SKM-1 (cell line): ENCODE measurements at regions not wholly inside any gene's neighbourhood (a gene's known extent, or its start where the extent isn't known, plus 50 kb on each side); places are given as distances from the start of the nearest gene placed in this dataset.

ENCODE experiments used
- DNase-seq: peaks from one replicate; lab custom pipeline; 2025; ENCODE audit not compliant: unreplicated experiment; lab: John Stamatoyannopoulos, UW

- DNase-seq = no peak
Observed at GRCh38 chr16:82360024-82360783, 190.2 kb upstream of the MPHOSPH6 start.

DNA sequence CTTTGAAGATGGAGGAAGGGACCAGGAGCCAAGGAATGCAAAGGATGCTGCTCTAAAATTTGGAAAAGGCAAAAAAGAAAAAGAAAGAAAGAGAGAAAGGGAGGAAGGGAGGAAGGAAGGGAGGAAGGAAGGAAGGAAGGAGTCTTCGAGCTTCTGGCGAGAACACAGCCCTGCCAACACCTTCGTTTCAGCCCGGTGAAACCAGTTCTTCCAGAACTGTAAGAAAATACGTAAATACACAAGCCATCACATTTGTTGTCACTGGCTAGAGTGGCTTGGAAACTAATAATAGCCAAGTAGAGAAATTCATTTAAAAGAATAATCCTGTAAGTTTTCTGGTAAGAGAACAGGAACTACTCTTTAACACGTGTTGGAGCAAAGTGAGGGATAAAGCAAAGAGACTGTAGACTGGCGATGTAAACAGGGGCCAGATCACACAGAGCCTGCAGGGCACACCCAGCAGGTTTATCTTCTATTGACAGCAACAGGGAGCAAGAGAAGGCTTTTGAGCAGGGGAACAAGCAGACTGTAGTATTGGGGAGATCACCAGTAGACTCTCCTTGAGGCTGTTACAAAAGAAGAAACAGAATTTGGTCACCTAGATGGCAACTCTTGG is 188.7 kb upstream of the MPHOSPH6 start:
- DNase-seq = no peak

- no peak for DNase-seq
Observed at GRCh38 chr16:82358161-82358560, 188.1 kb upstream of the MPHOSPH6 start.

DNA sequence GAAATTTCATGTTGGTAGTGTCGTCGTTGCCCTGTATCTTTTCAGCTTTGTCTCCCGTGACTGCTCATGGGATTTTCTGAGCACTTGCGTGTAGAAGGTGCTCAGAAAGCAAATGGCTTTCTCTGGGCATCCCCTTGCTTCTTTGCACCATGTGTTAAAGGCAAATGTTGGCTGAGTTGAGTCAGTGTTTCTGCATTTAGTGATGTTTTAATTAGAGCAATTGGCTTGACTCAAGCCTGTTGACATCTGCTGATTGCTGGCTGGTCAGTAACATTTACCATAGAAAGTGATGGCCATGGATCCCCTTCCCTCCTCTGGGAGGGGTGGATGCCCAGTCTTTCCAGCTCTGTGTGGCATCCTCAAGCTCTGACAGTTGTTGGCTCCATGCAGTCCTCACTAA is 187.2 kb upstream of the MPHOSPH6 start:
- DNase-seq = no peak

- no peak for DNase-seq
Observed at GRCh38 chr16:82350560-82350959, 180.5 kb upstream of the MPHOSPH6 start.

- no peak for DNase-seq
Observed at GRCh38 chr16:82345318-82345717, 175.3 kb upstream of the MPHOSPH6 start.

- DNase-seq = no peak
Observed at GRCh38 chr16:82344157-82344556, 174.1 kb upstream of the MPHOSPH6 start.

- no peak for DNase-seq
Observed at GRCh38 chr16:82341146-82341669, 171.2 kb upstream of the MPHOSPH6 start.

- DNase-seq = no peak
Observed at GRCh38 chr16:82340531-82340930, 170.5 kb upstream of the MPHOSPH6 start.

GRCh38 chr16:82337355-82337754 is 167.3 kb upstream of the MPHOSPH6 start:
- DNase-seq = no peak

- no peak for DNase-seq
Observed at GRCh38 chr16:82331974-82332750, 162.1 kb upstream of the MPHOSPH6 start.

GRCh38 chr16:82331397-82331796 is 161.4 kb upstream of the MPHOSPH6 start:
- DNase-seq = no peak

DNA sequence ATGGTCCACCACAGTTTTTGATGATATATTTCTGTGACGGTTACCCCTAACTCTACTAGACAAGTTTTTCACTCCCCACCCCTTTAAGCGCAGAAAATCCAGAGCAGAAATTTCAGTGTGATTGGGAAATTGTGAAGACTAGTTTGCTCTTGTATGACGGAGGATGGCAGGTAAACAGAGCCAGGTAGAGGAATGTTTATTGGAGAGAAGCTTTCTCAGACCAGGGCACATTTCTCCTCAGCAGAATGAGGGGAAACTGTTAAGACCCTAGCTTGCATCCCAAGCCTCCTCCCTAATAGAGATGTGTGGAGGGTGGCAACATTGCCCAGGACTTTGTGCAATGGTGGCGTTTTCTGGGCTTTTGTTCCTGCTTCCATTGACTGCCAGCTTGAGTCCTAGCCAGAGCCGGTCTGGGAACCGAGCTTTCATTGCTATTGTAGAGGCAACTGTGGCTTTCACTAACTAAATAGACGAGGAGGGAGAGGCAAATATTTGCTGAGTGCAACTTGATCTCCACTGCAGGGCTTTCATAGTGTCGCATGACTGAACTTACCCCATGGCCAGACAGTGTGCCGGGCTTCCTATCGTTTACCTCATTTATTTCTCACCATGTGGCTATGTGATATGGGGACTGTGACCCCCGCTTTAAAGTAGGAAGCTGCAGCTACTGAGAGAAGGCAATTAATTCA is 159.6 kb upstream of the MPHOSPH6 start:
- no peak for DNase-seq

GRCh38 chr16:82328881-82329469 is 159.0 kb upstream of the MPHOSPH6 start:
- DNase-seq = no peak

DNA sequence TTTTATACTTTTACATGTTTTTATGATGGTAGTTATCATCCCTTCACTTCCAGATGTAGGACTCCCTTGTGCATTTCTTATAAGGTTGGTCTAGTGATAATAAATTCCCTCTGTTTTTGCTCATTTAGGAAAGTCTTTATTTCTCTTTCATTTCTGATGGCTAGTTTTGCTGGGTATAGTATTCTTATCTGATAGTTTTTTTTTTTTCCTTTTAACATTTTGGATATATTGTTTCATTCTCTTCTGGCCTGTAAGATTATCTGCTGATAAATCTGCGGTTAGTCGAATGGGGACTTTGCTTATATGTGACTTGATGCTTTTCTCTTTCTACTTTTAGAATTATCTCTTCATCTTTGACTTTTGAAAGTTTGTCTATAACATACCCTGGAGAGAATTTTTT is 153.1 kb upstream of the MPHOSPH6 start:
- no peak for DNase-seq

- DNase-seq = no peak
Observed at GRCh38 chr16:82322177-82322576, 152.2 kb upstream of the MPHOSPH6 start.

DNA sequence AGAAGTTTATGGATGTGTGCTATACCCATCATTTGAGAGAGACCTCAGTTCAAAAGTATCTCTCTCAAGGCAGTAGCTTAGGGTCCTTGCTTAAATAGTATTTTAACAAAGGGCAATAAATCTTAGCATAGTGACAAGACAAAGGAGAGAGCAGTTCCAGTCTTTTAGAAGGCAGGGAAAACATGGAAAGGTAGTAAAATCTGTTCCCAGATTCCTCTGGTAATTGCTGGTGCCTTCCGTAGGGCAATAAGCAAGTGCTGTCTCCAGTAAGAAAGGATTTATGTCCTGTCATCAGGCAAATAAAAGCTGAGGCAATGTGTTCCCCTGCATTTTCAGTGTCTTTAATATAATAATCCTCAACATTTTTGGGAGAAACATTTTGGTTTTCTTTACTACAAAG is 149.0 kb upstream of the MPHOSPH6 start:
- DNase-seq = no peak

GRCh38 chr16:82317411-82318167 is 147.6 kb upstream of the MPHOSPH6 start:
- DNase-seq = no peak

GRCh38 chr16:82313754-82314153 is 143.7 kb upstream of the MPHOSPH6 start:
- DNase-seq = no peak

GRCh38 chr16:82311528-82311927 is 141.5 kb upstream of the MPHOSPH6 start:
- DNase-seq = no peak
